Neuronal stem cell (in vitro differentiated cells): ENCODE measurements at regions not wholly inside any gene's neighbourhood (a gene's known extent, or its start where the extent isn't known, plus 50 kb on each side); places are given as distances from the start of the nearest gene placed in this dataset.

Experiments used
- DNase-seq: peaks from one replicate; pipeline ENCODE4 v3.0.0-alpha.2; 2013; ENCODE audit warnings: low spot score
- H2AFZ ChIP-seq: one replicate; pipeline ENCODE4 v1.6.1; 2013; ENCODE audit warnings: mild to moderate bottlenecking, low read length, inconsistent platforms
- H2AK5ac ChIP-seq: 2 replicates; pipeline ENCODE4 v1.6.1; 2013; ENCODE audit warnings: low read depth, mild to moderate bottlenecking, inconsistent platforms, low read length, moderate library complexity, mixed read lengths
- H2BK120ac ChIP-seq: 2 replicates; pipeline ENCODE4 v1.6.1; 2013; ENCODE audit warnings: low read depth, mild to moderate bottlenecking, inconsistent platforms, low read length, moderate library complexity, mixed read lengths
- H2BK12ac ChIP-seq: one replicate; pipeline ENCODE4 v1.6.1; 2013; ENCODE audit warnings: low read length, inconsistent platforms
- H2BK15ac ChIP-seq: 2 replicates; pipeline ENCODE4 v1.6.1; 2013; ENCODE audit warnings: mild to moderate bottlenecking, low read length, inconsistent platforms, mixed read lengths
- H2BK5ac ChIP-seq: one replicate; pipeline ENCODE4 v1.6.1; 2013; ENCODE audit warnings: inconsistent platforms, mild to moderate bottlenecking, low read length, moderate library complexity
- H3K14ac ChIP-seq: one replicate; pipeline ENCODE4 v1.6.1; 2013; ENCODE audit warnings: low read length, inconsistent platforms
- H3K18ac ChIP-seq: 2 replicates; pipeline ENCODE4 v1.6.1; 2013; ENCODE audit warnings: low read length, inconsistent platforms
- H3K23ac ChIP-seq: 2 replicates; pipeline ENCODE4 v1.6.1; 2013; ENCODE audit warnings: low read depth, mild to moderate bottlenecking, mixed read lengths, low read length, inconsistent platforms; ENCODE audit not compliant: poor library complexity
- H3K27ac ChIP-seq: replicated peaks from 3 replicates; pipeline ENCODE4 v1.5.1; 2013; ENCODE audit warnings: low read length, inconsistent platforms
- H3K27me3 ChIP-seq, 3 experiments: 2 replicates each; pipeline ENCODE4 v1.6.1; 2013; ENCODE audit warnings: low read length in 3 of 3, mild to moderate bottlenecking in 2 of 3, inconsistent platforms in 1 of 3, low read depth in 1 of 3, mixed read lengths in 1 of 3, moderate library complexity in 1 of 3; ENCODE audit not compliant: control insufficient read depth in 3 of 3, insufficient read depth in 3 of 3
- H3K36me3 ChIP-seq, 2 donors: replicated peaks in 1 of 2; 2 replicates each; pipeline ENCODE4 v1.6.1; 2013; ENCODE audit warnings: low read length in 2 of 2; ENCODE audit not compliant: control insufficient read depth in 2 of 2, insufficient read depth in 2 of 2
- H3K4ac ChIP-seq: 2 replicates; pipeline ENCODE4 v1.6.1; 2013; ENCODE audit warnings: inconsistent platforms, mild to moderate bottlenecking, low read length, moderate library complexity
- H3K4me1 ChIP-seq, 2 donors: 1 replicate in 1 of 2; 2 replicates in 1 of 2; pipeline ENCODE4 v1.6.1; 2013; ENCODE audit warnings: low read length in 2 of 2, low read depth in 1 of 2; ENCODE audit not compliant: control insufficient read depth in 2 of 2, insufficient read depth in 1 of 2
- H3K4me2 ChIP-seq: one replicate; pipeline ENCODE4 v1.6.1; 2013; ENCODE audit warnings: mild to moderate bottlenecking, low read length, inconsistent platforms; ENCODE audit not compliant: insufficient read depth, poor library complexity, severe bottlenecking
- H3K4me3 ChIP-seq, 2 donors: 2 replicates each; pipeline ENCODE4 v1.5.1; 2013; ENCODE audit warnings: low read length in 2 of 2, mild to moderate bottlenecking in 2 of 2, inconsistent platforms in 1 of 2, moderate library complexity in 1 of 2
- H3K79me1 ChIP-seq: one replicate; pipeline ENCODE4 v1.6.1; 2013; ENCODE audit warnings: low read depth, mild to moderate bottlenecking, inconsistent platforms, low read length, moderate library complexity
- H3K9ac ChIP-seq: one replicate; pipeline ENCODE4 v1.6.1; 2013; ENCODE audit warnings: mild to moderate bottlenecking, low read depth, low read length, inconsistent platforms; ENCODE audit not compliant: poor library complexity
- H3K9me3 ChIP-seq, 2 donors: replicated peaks in 1 of 2; 2 replicates each; pipeline versions ENCODE3 to v1.6.1; 2013; ENCODE audit warnings: low read length in 2 of 2, mild to moderate bottlenecking in 2 of 2, inconsistent platforms in 1 of 2, low read depth in 1 of 2, mixed read lengths in 1 of 2, moderate library complexity in 1 of 2; ENCODE audit not compliant: control insufficient read depth in 2 of 2, insufficient read depth in 1 of 2
- H4K8ac ChIP-seq: one replicate; pipeline ENCODE4 v1.6.1; 2013; ENCODE audit warnings: low read depth, mild to moderate bottlenecking, inconsistent platforms, low read length, moderate library complexity
- H4K91ac ChIP-seq: one replicate; pipeline ENCODE4 v1.6.1; 2013; ENCODE audit warnings: low read length, low read depth, mild to moderate bottlenecking, inconsistent platforms; ENCODE audit not compliant: poor library complexity
- WGBS, 2 donors: extraction: QIAGEN DNeasy Blood & Tissue Kit; methylation state at CpG; one replicate each; pipeline ENCODE4 v1.1.7; 2013; ENCODE audit warnings: missing lambda C conversion rate in 2 of 2, mixed read lengths in 1 of 2; ENCODE audit not compliant: insufficient read length in 2 of 2, insufficient replicate concordance in 1 of 2; ENCODE audit errors: extremely low coverage in 2 of 2; 5-methylcytosine and 5-hydroxymethylcytosine counted together

DNA sequence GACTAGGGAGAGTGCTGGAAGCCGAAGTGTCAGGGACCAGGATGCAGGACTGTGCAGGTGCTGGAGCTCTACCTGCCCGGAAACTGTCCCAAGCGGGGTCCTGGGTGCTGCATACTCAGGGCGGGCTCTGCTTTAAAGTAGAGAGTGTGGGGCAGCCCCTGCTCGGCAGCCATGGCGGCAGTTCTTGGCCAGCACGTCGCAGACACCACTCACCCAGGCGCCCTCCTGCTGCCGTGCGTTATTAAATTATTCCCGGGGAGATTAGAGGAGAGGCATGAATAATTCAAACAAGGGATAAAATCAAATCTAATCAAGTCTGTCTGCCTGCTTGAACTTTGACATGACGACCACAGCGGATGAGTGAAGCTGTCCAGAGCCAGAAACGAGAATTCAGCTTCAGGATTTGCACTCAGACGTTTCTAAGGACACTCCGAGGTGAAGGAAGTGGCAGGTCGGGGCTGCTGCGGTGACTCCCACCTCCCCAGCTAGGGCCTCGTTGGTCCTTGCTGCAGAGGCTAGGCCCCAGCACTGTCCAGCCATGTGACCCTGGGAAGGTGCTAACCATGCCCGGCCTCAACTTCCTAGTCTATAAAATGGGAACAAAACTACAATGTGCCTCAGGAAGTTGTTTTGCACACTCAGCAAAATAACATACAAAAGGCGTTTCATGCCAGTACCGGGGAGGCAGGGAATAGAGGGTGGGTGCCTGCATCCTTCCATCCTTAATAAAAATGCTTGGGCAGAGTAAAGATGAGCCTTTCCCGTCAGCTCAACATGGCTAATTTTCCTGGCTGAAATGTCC, 91.3 kb upstream of the ADAMTS2 start:
- Histone ChIP-seq H3K14ac (no peak overlapping the region), H3K4me2 (no peak overlapping the region), H3K23ac (peak overlapping the region; percentile 34), H2BK5ac (peak overlapping the region; percentile 19), H2BK15ac (no peak overlapping the region), H3K9me3 (peaks cover 0 to 4% of the 10 kb centered on the region in 2 donors), H3K36me3 (no peaks in the 10 kb centered on the region), H4K8ac (no peak overlapping the region), H3K27ac (no peak overlapping the region), H3K4me3 (no peak overlapping the region), H2BK120ac (no peak overlapping the region), H3K18ac (peak overlapping the region; percentile 45), H2AK5ac (no peak overlapping the region), H3K79me1 (no peaks in the 10 kb centered on the region), H2BK12ac (no peak overlapping the region), H3K4ac (no peak overlapping the region), H3K4me1 (no peaks in the 10 kb centered on the region), H4K91ac (no peak overlapping the region), H2AFZ (no peak overlapping the region), H3K27me3 (peaks cover 0 to 2% (median 0%) of the 10 kb centered on the region in 3 experiments), H3K9ac (no peak overlapping the region)
- no CpG with 5 or more reads among the region's 24 CpGs for WGBS, 2 donors
- no peak for DNase-seq

DNA sequence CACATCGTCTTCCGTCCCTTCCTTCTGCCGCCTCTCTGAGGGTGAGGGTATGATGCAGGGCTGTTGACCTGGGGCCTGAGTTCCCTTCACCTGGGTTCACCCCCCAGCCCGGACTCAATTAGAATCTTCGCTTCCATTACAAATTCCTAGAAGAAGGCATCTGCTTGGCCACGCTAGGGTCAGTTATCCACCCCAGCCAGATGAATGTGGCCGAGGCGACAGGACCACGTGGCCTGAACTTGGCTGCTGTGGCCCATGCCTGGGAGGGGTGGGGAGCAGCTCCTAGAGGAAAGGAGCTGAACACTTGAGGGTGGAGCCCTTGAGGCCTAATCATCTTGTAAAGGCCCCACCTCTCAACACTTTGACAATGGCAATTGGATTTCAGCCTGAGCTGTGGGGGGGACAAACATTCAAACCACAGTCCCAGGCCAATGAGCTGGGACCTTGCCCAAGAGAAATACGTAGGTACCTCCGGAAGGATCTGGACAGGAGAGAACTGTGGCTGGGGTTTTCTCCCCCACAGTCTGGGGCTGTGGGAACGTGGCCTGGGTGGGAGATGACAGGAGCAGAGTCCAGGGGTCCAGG, 90.6 kb upstream of the ADAMTS2 start:
- no peak overlapping the region for H3K23ac ChIP-seq
- no peak overlapping the region for H4K8ac ChIP-seq
- no peak overlapping the region for H3K4me2 ChIP-seq
- no peak overlapping the region for H4K91ac ChIP-seq
- H3K9me3 ChIP-seq, result peaks cover 0 to 2% of the 10 kb centered on the region in 2 donors
- H3K4ac ChIP-seq, result no peak overlapping the region
- H3K18ac ChIP-seq, result peak overlapping the region; percentile 45
- H3K4me3 ChIP-seq, result no peak overlapping the region
- H2BK15ac ChIP-seq, result no peak overlapping the region
- no peaks in the 10 kb centered on the region for H3K27me3 ChIP-seq
- DNase-seq, result no peak
- no peak overlapping the region for H3K9ac ChIP-seq
- no peak overlapping the region for H2BK120ac ChIP-seq
- no peaks in the 10 kb centered on the region for H3K36me3 ChIP-seq
- H3K4me1 ChIP-seq, result no peaks in the 10 kb centered on the region
- no peak overlapping the region for H2AFZ ChIP-seq
- no peak overlapping the region for H2AK5ac ChIP-seq
- no peak overlapping the region for H3K27ac ChIP-seq
- no peak overlapping the region for H2BK12ac ChIP-seq
- H3K14ac ChIP-seq, result no peak overlapping the region
- no peaks in the 10 kb centered on the region for H3K79me1 ChIP-seq
- no CpG with 5 or more reads among the region's 12 CpGs for whole genome bisulfite sequencing, 2 donors
- H2BK5ac ChIP-seq, result peak overlapping the region; percentile 5

DNA sequence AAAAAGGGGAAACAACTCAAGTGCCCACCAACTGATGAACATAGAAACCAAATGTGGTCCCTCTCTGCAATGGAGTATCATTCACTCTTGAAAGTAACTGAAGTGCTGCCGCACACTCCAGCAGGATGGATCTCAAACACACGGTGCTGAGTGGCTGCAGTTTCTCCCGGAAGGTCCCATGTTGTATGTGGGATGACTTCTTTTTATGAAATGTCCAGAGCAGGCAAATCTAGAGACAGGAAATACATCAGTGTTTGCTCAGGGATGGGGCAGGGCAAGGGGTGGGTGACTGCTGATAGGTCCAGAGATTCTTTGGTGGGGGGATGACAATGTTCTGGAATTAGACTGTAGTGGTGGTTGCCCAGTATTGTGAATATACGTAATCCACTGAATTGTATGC, 89.9 kb upstream of the ADAMTS2 start:
- Histone ChIP-seq H2BK15ac (no peak overlapping the region), H3K18ac (no peak overlapping the region), H2BK5ac (no peak overlapping the region), H3K9me3 (peaks cover 0 to 2% of the 10 kb centered on the region in 2 donors), H3K79me1 (no peaks in the 10 kb centered on the region), H2AFZ (no peak overlapping the region), H2AK5ac (no peak overlapping the region), H4K8ac (no peak overlapping the region), H3K4me1 (no peaks in the 10 kb centered on the region), H3K4me3 (no peak overlapping the region), H3K9ac (no peak overlapping the region), H3K36me3 (no peaks in the 10 kb centered on the region), H3K23ac (no peak overlapping the region), H2BK12ac (no peak overlapping the region), H3K27me3 (no peaks in the 10 kb centered on the region), H2BK120ac (no peak overlapping the region), H4K91ac (no peak overlapping the region), H3K14ac (no peak overlapping the region), H3K4ac (no peak overlapping the region), H3K27ac (no peak overlapping the region), H3K4me2 (no peak overlapping the region)
- no CpG with 5 or more reads among the region's 4 CpGs for WGBS, 2 donors
- DNase-seq, result no peak

DNA sequence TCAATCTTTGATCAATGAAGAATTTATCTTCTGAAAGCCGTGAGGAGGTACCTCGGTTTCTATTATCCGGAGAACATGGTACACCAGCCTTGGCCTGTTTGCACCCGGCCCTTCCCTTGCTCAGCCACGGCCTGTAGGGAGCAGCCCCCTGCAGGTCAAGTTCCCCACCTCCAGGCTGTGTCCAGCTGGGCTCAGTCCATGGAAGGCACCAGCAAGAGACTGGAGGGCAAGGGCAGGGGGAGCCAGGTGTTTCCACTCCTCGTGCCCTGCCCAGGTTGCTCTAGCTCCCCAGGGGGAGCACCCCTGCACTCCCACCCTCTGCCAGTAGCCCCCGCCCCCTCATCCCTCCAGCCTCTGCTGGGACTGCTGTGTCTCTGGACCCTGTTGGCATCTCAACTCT, 87.3 kb upstream of the ADAMTS2 start:
- Histone ChIP-seq H3K18ac (no peak overlapping the region), H3K4me2 (no peak overlapping the region), H3K9ac (peak overlapping the region; percentile 70), H2BK120ac (no peak overlapping the region), H2AK5ac (no peak overlapping the region), H2AFZ (no peak overlapping the region), H3K27ac (no peak overlapping the region), H4K91ac (peak overlapping the region; percentile 72), H3K4me1 (no peaks in the 10 kb centered on the region), H2BK12ac (no peak overlapping the region), H3K27me3 (no peaks in the 10 kb centered on the region), H3K36me3 (no peaks in the 10 kb centered on the region), H3K79me1 (peaks cover 1% of the 10 kb centered on the region), H3K4me3 (no peak overlapping the region), H3K9me3 (peaks cover 0 to 2% of the 10 kb centered on the region in 2 donors), H3K14ac (no peak overlapping the region), H2BK5ac (no peak overlapping the region), H2BK15ac (no peak overlapping the region), H3K23ac (no peak overlapping the region), H4K8ac (no peak overlapping the region), H3K4ac (no peak overlapping the region)
- no peak for DNase-seq
- no CpG with 5 or more reads among the region's 7 CpGs for WGBS, 2 donors
